ENCODE measurements at regions not wholly inside any gene's neighbourhood (a gene's known extent, or its start where the extent isn't known, plus 50 kb on each side); places are given as distances from the start of the nearest gene placed in this dataset.

DNA sequence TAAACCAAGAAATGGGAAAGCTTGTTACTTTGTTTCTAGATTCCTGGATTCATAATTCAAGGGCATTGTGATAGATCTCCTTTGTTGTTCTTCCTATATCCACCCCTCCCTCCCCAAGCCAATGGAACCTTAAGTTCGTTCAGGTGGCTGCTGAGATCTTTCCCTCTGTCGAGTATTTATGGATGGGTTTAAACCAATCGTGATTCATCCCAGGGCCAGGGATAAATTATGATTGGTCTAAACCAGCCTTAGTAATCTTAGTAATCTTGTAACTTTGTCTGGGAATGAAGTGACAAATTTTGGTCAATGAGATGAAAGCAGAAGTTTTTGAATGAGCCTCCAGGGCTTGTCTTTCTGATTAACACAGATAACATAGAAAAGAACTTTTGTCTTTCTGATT, 56.1 kb upstream of the PCED1B start:
- H3K9me3 ChIP-seq (ENCODE audit: low read length): no peaks in the 10 kb centered on the region
- peaks cover 31% of the 10 kb centered on the region for H3K4me1 ChIP-seq (ENCODE audit: insufficient read depth, low read length)
- no peaks in the 10 kb centered on the region for H3K36me3 ChIP-seq (ENCODE audit: low read depth, low read length)
- H2AFZ ChIP-seq (ENCODE audit: low read length): peak overlapping the region; percentile 18; the same call in 1 of the 2 replicates
- ATAC-seq (no peak), DNase-seq (no peak)
- H4K20me1 ChIP-seq (ENCODE audit: low read length): no peaks in the 10 kb centered on the region
- TF ChIP-seq, protein P1, sequence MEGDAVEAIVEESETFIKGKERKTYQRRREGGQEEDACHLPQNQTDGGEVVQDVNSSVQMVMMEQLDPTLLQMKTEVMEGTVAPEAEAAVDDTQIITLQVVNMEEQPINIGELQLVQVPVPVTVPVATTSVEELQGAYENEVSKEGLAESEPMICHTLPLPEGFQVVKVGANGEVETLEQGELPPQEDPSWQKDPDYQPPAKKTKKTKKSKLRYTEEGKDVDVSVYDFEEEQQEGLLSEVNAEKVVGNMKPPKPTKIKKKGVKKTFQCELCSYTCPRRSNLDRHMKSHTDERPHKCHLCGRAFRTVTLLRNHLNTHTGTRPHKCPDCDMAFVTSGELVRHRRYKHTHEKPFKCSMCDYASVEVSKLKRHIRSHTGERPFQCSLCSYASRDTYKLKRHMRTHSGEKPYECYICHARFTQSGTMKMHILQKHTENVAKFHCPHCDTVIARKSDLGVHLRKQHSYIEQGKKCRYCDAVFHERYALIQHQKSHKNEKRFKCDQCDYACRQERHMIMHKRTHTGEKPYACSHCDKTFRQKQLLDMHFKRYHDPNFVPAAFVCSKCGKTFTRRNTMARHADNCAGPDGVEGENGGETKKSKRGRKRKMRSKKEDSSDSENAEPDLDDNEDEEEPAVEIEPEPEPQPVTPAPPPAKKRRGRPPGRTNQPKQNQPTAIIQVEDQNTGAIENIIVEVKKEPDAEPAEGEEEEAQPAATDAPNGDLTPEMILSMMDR (conservative IDR thresholded peaks at IDR 0.05; ENCODE audit: low read depth, low read length): no peak
- TF ChIP-seq EZH2phosphoT487 (IDR thresholded peaks at IDR 0.05; ENCODE audit: borderline replicate concordance, low read length): no peak
- TF ChIP-seq EZH2 (IDR thresholded peaks at IDR 0.05; ENCODE audit: low read length, unreplicated experiment): no peak
- H3K4me3 ChIP-seq (ENCODE audit: low read length): no peak overlapping the region
- CTCF ChIA-PET: interaction anchor here (1.0 kb wide), 1 partner anchor 80 kb away, joined by 3 read pairs; no protein-coding TSS in a partner anchor
- BruUV-seq (replicated peaks): no TSS peak
- no peaks in the 10 kb centered on the region for H3F3A ChIP-seq (ENCODE audit: low read length, unreplicated experiment)
- H3K4me2 ChIP-seq (ENCODE audit: low read length): peak overlapping the region; percentile 76; the same call in 1 of the 2 replicates
- POLR2A ChIA-PET (ENCODE audit: unreplicated experiment): interaction anchor here (0.5 kb wide), 1 partner anchor 755 kb away, joined by 3 read pairs; no protein-coding TSS in a partner anchor
- H3K27ac ChIP-seq (ENCODE audit: low read length): no peak overlapping the region
- no peaks in the 10 kb centered on the region for H3K79me2 ChIP-seq (ENCODE audit: low read length)
- intact Hi-C loops (cut with micrococcal nuclease): loop anchor here (5.0 kb wide), 2 partner anchors 466 to 636 kb away; no protein-coding TSS in a partner anchor
- no peak overlapping the region for H3K9ac ChIP-seq (ENCODE audit: low read length)
- no peaks in the 10 kb centered on the region for H3K9me2 ChIP-seq (replicated peaks; ENCODE audit: low read length)
- no peaks in the 10 kb centered on the region for H3K27me3 ChIP-seq (ENCODE audit: low read length)

DNA sequence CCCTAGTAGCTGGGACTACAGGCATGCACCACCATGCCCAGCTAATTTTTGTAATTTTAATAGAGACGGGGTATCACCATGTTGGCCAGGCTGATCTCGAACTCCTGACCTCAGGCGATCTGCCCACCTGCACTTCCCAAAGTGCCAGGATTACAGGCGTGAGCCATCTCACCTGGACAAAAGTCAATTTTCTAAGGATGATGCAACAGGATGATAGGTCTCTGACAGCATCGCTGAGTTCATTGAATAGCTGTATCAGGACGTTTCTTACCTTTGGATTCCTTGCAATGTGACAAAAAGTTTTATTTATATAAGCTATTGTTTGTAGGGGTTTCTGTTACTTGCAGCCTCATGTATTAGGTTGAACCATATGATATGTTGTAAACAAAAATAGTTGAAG, 55.5 kb upstream of the PCED1B start:
- Histone ChIP-seq H3K9me2 (replicated peaks; ENCODE audit: low read length) (no peaks in the 10 kb centered on the region), H3K4me2 (ENCODE audit: low read length) (no peak overlapping the region), H3K4me3 (ENCODE audit: low read length) (no peak overlapping the region), H3K27me3 (ENCODE audit: low read length) (no peaks in the 10 kb centered on the region), H3K4me1 (ENCODE audit: insufficient read depth, low read length) (peaks cover 28% of the 10 kb centered on the region), H3F3A (ENCODE audit: low read length, unreplicated experiment) (no peaks in the 10 kb centered on the region), H3K9me3 (ENCODE audit: low read length) (no peaks in the 10 kb centered on the region), H2AFZ (ENCODE audit: low read length) (no peak overlapping the region), H3K9ac (ENCODE audit: low read length) (no peak overlapping the region), H3K79me2 (ENCODE audit: low read length) (no peaks in the 10 kb centered on the region), H3K36me3 (ENCODE audit: low read depth, low read length) (no peaks in the 10 kb centered on the region), H3K27ac (ENCODE audit: low read length) (no peak overlapping the region), H4K20me1 (ENCODE audit: low read length) (no peaks in the 10 kb centered on the region)
- TF ChIP-seq EZH2 (IDR thresholded peaks at IDR 0.05; ENCODE audit: low read length, unreplicated experiment): no peak
- TF ChIP-seq, protein P1 (conservative IDR thresholded peaks at IDR 0.05; ENCODE audit: low read depth, low read length): no peak
- intact Hi-C loops (cut with micrococcal nuclease): loop anchor here (5.0 kb wide), 2 partner anchors 467 to 637 kb away; no protein-coding TSS in a partner anchor
- POLR2A ChIA-PET (ENCODE audit: unreplicated experiment): no interaction called here
- DNase-seq (peak; percentile 29), ATAC-seq (no peak)
- CTCF ChIA-PET: interaction anchor here (1.0 kb wide), 1 partner anchor 81 kb away, joined by 3 read pairs; no protein-coding TSS in a partner anchor
- BruUV-seq (replicated peaks): no TSS peak

DNA sequence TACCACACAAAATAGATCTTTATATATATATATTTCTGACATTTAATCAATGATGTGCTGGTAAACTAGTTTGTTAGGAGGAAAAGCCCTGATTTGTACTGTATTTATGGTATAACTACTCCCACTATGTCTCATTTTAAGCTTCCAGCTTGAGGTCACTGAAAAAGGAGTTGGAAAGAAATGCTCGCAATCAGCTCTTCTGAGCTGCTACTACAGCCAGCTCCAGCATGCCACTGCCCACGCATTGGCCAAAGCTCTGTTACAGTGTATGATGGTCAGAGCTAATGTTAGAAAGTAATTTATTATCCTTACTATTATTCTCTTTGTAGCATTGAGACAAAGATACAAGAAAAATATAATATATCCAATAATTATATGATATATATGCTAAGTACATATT, 55.0 kb upstream of the PCED1B start:
- H2AFZ ChIP-seq (ENCODE audit: low read length): no peak overlapping the region
- H3K4me1 ChIP-seq (ENCODE audit: insufficient read depth, low read length): peaks cover 33% of the 10 kb centered on the region
- no peak overlapping the region for H3K9ac ChIP-seq (ENCODE audit: low read length)
- H3K27ac ChIP-seq (ENCODE audit: low read length): no peak overlapping the region
- no peaks in the 10 kb centered on the region for H3F3A ChIP-seq (ENCODE audit: low read length, unreplicated experiment)
- no peaks in the 10 kb centered on the region for H3K27me3 ChIP-seq (ENCODE audit: low read length)
- no TSS peak for BruUV-seq (replicated peaks)
- H3K79me2 ChIP-seq (ENCODE audit: low read length): no peaks in the 10 kb centered on the region
- DNase-seq (no peak), ATAC-seq (no peak)
- H3K9me3 ChIP-seq (ENCODE audit: low read length): no peaks in the 10 kb centered on the region
- no peak overlapping the region for H3K4me3 ChIP-seq (ENCODE audit: low read length)
- H3K36me3 ChIP-seq (ENCODE audit: low read depth, low read length): no peaks in the 10 kb centered on the region
- intact Hi-C loops (cut with micrococcal nuclease): loop anchor here (5.0 kb wide), 2 partner anchors 467 to 637 kb away; no protein-coding TSS in a partner anchor
- H4K20me1 ChIP-seq (ENCODE audit: low read length): no peaks in the 10 kb centered on the region
- ChIA-PET POLR2A (ENCODE audit: unreplicated experiment) (no interaction called here), CTCF (no interaction called here)
- H3K4me2 ChIP-seq (ENCODE audit: low read length): no peak overlapping the region
- TF ChIP-seq, protein P1 (conservative IDR thresholded peaks at IDR 0.05; ENCODE audit: low read depth, low read length): no peak
- TF ChIP-seq EZH2phosphoT487 (IDR thresholded peaks at IDR 0.05; ENCODE audit: borderline replicate concordance, low read length): no peak
- no peak for TF ChIP-seq EZH2 (IDR thresholded peaks at IDR 0.05; ENCODE audit: low read length, unreplicated experiment)
- no peaks in the 10 kb centered on the region for H3K9me2 ChIP-seq (replicated peaks; ENCODE audit: low read length)

All from PC-3 (cell line).